Mammary epithelial cell (primary cell): ENCODE measurements at regions not wholly inside any gene's neighbourhood (a gene's known extent, or its start where the extent isn't known, plus 50 kb on each side); places are given as distances from the start of the nearest gene placed in this dataset.

ENCODE experiments used
- EZH2 ChIP-seq: IDR thresholded peaks from 2 replicates; pipeline ENCODE4 v1.6.1; 2012; ENCODE audit warnings: low read length, inconsistent platforms, borderline replicate concordance
- TF ChIP-seq, protein P1 (sequence below), 2 donors: IDR thresholded peaks in 1 of 2; conservative IDR thresholded peaks in 1 of 2; 2 replicates each; pipeline ENCODE4 v1.5.1; 2011 to 2012; ENCODE audit warnings: inconsistent platforms in 2 of 2, low read length in 2 of 2, mild to moderate bottlenecking in 2 of 2, control low read depth in 1 of 2, low read depth in 1 of 2; ENCODE audit not compliant: insufficient read depth in 1 of 2; ENCODE audit errors: extremely low read depth in 1 of 2

DNA sequence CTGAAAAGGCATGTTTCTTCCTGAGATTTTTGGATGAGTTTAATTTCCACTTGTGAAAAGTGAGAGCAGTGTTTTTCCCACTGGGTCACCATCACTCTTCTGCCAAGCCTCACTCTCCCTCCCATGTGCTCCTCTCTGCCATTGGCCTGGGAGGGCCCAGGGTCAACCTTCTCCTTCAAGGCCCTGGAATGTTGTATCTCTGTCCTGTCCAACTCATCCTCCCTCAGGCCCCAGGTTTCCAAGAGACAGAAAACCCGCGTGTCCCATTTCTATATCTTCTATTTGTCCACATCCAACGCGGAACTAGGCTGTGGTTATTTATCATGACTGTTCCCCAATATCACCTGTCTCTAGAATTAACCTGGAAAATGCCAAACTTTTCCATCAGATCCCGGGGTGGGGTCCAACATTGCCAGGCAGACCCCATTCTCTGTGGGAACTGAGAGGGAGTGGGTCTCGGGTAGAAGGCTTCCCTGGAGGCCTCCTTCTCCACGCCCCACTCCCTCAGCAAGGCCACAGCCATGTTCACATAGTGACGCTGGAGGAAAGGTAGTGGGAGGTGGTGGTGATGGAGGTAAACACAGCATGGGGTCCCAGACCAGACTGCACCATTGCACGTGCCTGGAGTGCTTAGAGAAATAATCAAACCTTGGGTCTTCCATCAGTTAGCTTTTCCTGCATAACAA lies 173.5 kb downstream of the SCP2D1 start:
- TF ChIP-seq, protein P1, sequence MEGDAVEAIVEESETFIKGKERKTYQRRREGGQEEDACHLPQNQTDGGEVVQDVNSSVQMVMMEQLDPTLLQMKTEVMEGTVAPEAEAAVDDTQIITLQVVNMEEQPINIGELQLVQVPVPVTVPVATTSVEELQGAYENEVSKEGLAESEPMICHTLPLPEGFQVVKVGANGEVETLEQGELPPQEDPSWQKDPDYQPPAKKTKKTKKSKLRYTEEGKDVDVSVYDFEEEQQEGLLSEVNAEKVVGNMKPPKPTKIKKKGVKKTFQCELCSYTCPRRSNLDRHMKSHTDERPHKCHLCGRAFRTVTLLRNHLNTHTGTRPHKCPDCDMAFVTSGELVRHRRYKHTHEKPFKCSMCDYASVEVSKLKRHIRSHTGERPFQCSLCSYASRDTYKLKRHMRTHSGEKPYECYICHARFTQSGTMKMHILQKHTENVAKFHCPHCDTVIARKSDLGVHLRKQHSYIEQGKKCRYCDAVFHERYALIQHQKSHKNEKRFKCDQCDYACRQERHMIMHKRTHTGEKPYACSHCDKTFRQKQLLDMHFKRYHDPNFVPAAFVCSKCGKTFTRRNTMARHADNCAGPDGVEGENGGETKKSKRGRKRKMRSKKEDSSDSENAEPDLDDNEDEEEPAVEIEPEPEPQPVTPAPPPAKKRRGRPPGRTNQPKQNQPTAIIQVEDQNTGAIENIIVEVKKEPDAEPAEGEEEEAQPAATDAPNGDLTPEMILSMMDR (conservative IDR thresholded peaks at IDR 0.05 in 1 of 2, IDR thresholded peaks at IDR 0.05 in 1 of 2; ENCODE audit: extremely low read depth in 1 of 2, insufficient read depth in 1 of 2, low read depth in 1 of 2, low read length in 2 of 2) = no peak
- TF ChIP-seq EZH2 = no peak
